Neural cell (in vitro differentiated cells): ENCODE measurements at regions not wholly inside any gene's neighbourhood (a gene's known extent, or its start where the extent isn't known, plus 50 kb on each side); places are given as distances from the start of the nearest gene placed in this dataset.

ENCODE experiments used
- H2AFZ ChIP-seq: fragments of 200-600, 300-800 bp; sonication (generic), shearing (Covaris generic); 2 replicates; pipeline ENCODE4 v1.6.0; 2014; ENCODE audit warnings: low read depth, mild to moderate bottlenecking, antibody characterized with exemption, low read length, moderate library complexity
- H3F3A ChIP-seq: fragments of 200-600 bp; shearing (Covaris generic); 2 replicates; pipeline ENCODE4 v1.6.1; 2016; ENCODE audit warnings: mild to moderate bottlenecking, moderate library complexity, mixed read lengths, antibody characterized with exemption, low read length; ENCODE audit not compliant: insufficient read depth, poor library complexity, severe bottlenecking
- H3K27ac ChIP-seq: fragments of 200-600, 300-800 bp; sonication (generic), shearing (Covaris generic); 2 replicates; pipeline ENCODE4 v1.5.1; 2014; ENCODE audit warnings: mild to moderate bottlenecking, low read length, moderate library complexity
- H3K27me3 ChIP-seq: fragments of 300-800, 200-600 bp; sonication (generic), shearing (Covaris generic); 2 replicates; pipeline ENCODE4 v1.6.0; 2014; ENCODE audit warnings: mild to moderate bottlenecking, low read depth, low read length, moderate library complexity; ENCODE audit not compliant: insufficient read depth
- H3K36me3 ChIP-seq: fragments of 300-800, 200-600 bp; sonication (generic), shearing (Covaris generic); 2 replicates; pipeline ENCODE4 v1.5.1; 2014; ENCODE audit warnings: mild to moderate bottlenecking, antibody characterized with exemption, low read length, moderate library complexity; ENCODE audit not compliant: insufficient read depth
- H3K4me2 ChIP-seq: fragments of 300-800, 200-600 bp; sonication (generic), shearing (Covaris generic); 2 replicates; pipeline ENCODE4 v1.6.0; 2014; ENCODE audit warnings: mild to moderate bottlenecking, low read length
- H3K4me3 ChIP-seq: fragments of 300-800, 200-600 bp; sonication (generic), shearing (Covaris generic); 2 replicates; pipeline ENCODE4 v1.5.1; 2014; ENCODE audit warnings: mild to moderate bottlenecking, low read length, moderate library complexity
- H3K79me2 ChIP-seq: fragments of 200-600 bp; shearing (Covaris generic); replicated peaks from 2 replicates; pipeline ENCODE4 v1.6.0; 2014; ENCODE audit warnings: mild to moderate bottlenecking, low read length, moderate library complexity; ENCODE audit not compliant: insufficient read depth
- H3K9ac ChIP-seq: fragments of 300-800, 200-600 bp; sonication (generic), shearing (Covaris generic); 2 replicates; pipeline ENCODE4 v1.6.1; 2016; ENCODE audit warnings: mild to moderate bottlenecking, low read length, mixed read lengths
- H3K9me2 ChIP-seq: fragments of 200-600 bp; shearing (Covaris generic); 2 replicates; pipeline ENCODE4 v1.6.1; 2016; ENCODE audit warnings: mild to moderate bottlenecking, low read length, mixed read lengths; ENCODE audit not compliant: insufficient read depth
- H3K9me3 ChIP-seq: fragments of 200-600, 300-800 bp; sonication (generic), shearing (Covaris generic); 2 replicates; pipeline ENCODE4 v1.6.1; 2016; ENCODE audit warnings: mild to moderate bottlenecking, mixed run types, low read length, moderate library complexity, mixed read lengths
- H4K20me1 ChIP-seq: fragments of 200-600 bp; shearing (Covaris generic); 2 replicates; pipeline ENCODE4 v1.6.1; 2016; ENCODE audit warnings: mild to moderate bottlenecking, mixed run types; ENCODE audit not compliant: insufficient read depth
- EP300 ChIP-seq: fragments of 450-650 bp; conservative IDR thresholded peaks from 2 replicates; pipeline ENCODE4 v1.6.1; 2014; ENCODE audit warnings: antibody characterized with exemption, mild to moderate bottlenecking, moderate library complexity; ENCODE audit not compliant: poor library complexity, severe bottlenecking
- EZH2 ChIP-seq: fragments of 200-600, 300-800 bp; shearing (Covaris generic), sonication (generic); IDR thresholded peaks from 2 replicates; pipeline ENCODE4 v1.6.1; 2014; ENCODE audit warnings: antibody characterized with exemption, low read length, borderline replicate concordance, mild to moderate bottlenecking; ENCODE audit not compliant: insufficient read depth, poor library complexity, severe bottlenecking
- MXI1 ChIP-seq: fragments of 450-650 bp; conservative IDR thresholded peaks from 2 replicates; pipeline ENCODE4 v1.6.1; 2014; ENCODE audit warnings: antibody characterized with exemption, mild to moderate bottlenecking; ENCODE audit not compliant: poor library complexity, severe bottlenecking
- POLR2AphosphoS5 ChIP-seq: IDR thresholded peaks from 2 replicates; pipeline ENCODE4 v1.6.1; 2012
- RAD21 ChIP-seq: fragments of 450-650 bp; conservative IDR thresholded peaks from 2 replicates; pipeline ENCODE4 v1.6.1; 2014; ENCODE audit warnings: antibody characterized with exemption, mild to moderate bottlenecking, moderate library complexity
- SMC3 ChIP-seq: fragments of 450-650 bp; conservative IDR thresholded peaks from 2 replicates; pipeline ENCODE4 v1.6.1; 2014; ENCODE audit warnings: antibody characterized with exemption, mild to moderate bottlenecking, moderate library complexity; ENCODE audit not compliant: poor library complexity
- TAF1 ChIP-seq: IDR thresholded peaks from 2 replicates; pipeline ENCODE4 v1.6.1; 2012; ENCODE audit warnings: low read depth
- TF ChIP-seq, protein P1 (sequence below): fragments of 450-650 bp; IDR thresholded peaks from 2 replicates; pipeline ENCODE4 v1.5.1; 2014; ENCODE audit warnings: antibody characterized with exemption, mild to moderate bottlenecking, moderate library complexity; ENCODE audit not compliant: poor library complexity, severe bottlenecking
- TF ChIP-seq, protein P2 (sequence below): IDR thresholded peaks from 2 replicates; pipeline ENCODE4 v1.6.1; 2012; ENCODE audit warnings: borderline replicate concordance

DNA sequence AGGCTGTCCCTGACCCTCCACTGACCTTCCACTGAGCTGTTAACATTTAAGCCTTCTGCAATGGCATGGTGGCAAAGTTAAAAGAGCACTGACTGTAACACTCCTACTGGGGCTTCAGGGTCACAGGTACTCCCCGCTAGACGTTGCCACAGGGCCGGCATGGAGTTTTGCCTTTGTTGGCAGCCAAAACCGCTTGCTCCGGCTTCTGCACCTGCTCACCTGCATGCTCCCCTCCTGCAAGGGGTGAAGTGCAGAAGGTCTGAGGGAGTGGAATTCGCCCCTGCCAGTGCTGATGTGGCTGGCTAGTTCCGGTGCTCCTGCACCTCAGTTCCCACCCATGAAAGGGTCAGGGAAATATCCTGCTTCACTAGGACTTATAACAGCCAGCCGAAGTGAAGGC lies 571.4 kb downstream of the RAPGEF2 start:
- Histone ChIP-seq H3K36me3 (no peaks in the 10 kb centered on the region), H3K4me3 (no peak overlapping the region), H3K4me2 (no peak overlapping the region), H3K9ac (no peak overlapping the region), H3K27me3 (no peaks in the 10 kb centered on the region), H3K27ac (no peak overlapping the region), H3F3A (no peaks in the 10 kb centered on the region), H3K9me3 (no peaks in the 10 kb centered on the region), H2AFZ (no peak overlapping the region), H3K79me2 (no peaks in the 10 kb centered on the region), H4K20me1 (no peaks in the 10 kb centered on the region), H3K9me2 (no peaks in the 10 kb centered on the region)
- TF ChIP-seq, protein P1, sequence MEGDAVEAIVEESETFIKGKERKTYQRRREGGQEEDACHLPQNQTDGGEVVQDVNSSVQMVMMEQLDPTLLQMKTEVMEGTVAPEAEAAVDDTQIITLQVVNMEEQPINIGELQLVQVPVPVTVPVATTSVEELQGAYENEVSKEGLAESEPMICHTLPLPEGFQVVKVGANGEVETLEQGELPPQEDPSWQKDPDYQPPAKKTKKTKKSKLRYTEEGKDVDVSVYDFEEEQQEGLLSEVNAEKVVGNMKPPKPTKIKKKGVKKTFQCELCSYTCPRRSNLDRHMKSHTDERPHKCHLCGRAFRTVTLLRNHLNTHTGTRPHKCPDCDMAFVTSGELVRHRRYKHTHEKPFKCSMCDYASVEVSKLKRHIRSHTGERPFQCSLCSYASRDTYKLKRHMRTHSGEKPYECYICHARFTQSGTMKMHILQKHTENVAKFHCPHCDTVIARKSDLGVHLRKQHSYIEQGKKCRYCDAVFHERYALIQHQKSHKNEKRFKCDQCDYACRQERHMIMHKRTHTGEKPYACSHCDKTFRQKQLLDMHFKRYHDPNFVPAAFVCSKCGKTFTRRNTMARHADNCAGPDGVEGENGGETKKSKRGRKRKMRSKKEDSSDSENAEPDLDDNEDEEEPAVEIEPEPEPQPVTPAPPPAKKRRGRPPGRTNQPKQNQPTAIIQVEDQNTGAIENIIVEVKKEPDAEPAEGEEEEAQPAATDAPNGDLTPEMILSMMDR = no peak
- TF ChIP-seq EP300 = no peak
- TF ChIP-seq, protein P2, sequence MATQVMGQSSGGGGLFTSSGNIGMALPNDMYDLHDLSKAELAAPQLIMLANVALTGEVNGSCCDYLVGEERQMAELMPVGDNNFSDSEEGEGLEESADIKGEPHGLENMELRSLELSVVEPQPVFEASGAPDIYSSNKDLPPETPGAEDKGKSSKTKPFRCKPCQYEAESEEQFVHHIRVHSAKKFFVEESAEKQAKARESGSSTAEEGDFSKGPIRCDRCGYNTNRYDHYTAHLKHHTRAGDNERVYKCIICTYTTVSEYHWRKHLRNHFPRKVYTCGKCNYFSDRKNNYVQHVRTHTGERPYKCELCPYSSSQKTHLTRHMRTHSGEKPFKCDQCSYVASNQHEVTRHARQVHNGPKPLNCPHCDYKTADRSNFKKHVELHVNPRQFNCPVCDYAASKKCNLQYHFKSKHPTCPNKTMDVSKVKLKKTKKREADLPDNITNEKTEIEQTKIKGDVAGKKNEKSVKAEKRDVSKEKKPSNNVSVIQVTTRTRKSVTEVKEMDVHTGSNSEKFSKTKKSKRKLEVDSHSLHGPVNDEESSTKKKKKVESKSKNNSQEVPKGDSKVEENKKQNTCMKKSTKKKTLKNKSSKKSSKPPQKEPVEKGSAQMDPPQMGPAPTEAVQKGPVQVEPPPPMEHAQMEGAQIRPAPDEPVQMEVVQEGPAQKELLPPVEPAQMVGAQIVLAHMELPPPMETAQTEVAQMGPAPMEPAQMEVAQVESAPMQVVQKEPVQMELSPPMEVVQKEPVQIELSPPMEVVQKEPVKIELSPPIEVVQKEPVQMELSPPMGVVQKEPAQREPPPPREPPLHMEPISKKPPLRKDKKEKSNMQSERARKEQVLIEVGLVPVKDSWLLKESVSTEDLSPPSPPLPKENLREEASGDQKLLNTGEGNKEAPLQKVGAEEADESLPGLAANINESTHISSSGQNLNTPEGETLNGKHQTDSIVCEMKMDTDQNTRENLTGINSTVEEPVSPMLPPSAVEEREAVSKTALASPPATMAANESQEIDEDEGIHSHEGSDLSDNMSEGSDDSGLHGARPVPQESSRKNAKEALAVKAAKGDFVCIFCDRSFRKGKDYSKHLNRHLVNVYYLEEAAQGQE = no peak
- TF ChIP-seq RAD21 = no peak
- TF ChIP-seq MXI1 = no peak
- TF ChIP-seq TAF1 = no peak
- TF ChIP-seq EZH2 = no peak
- no peak for TF ChIP-seq POLR2AphosphoS5
- TF ChIP-seq SMC3 = no peak

DNA sequence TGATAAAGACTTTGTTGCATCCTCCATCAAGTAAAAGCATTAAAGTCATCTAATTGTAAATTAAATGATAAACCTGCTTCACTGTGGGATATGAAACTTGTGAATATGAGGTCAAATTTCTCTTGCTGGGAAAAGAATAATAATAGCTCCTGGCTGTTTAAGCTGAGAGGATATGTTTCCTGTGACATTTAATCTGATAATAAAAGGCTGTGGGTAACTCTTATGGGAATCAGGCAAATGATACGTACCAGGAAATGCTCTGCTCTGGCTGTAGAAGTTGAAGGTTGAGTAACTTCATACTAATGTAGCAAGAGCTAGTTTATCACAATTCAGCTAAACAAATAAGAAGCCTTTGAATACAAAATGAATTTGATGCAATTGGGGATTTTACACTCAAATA lies 574.6 kb downstream of the RAPGEF2 start:
- Histone ChIP-seq H3K79me2 (no peaks in the 10 kb centered on the region), H3K9me3 (no peaks in the 10 kb centered on the region), H3K9me2 (no peaks in the 10 kb centered on the region), H3K4me3 (no peak overlapping the region), H3K9ac (no peak overlapping the region), H3F3A (no peaks in the 10 kb centered on the region), H3K36me3 (no peaks in the 10 kb centered on the region), H3K27me3 (no peaks in the 10 kb centered on the region), H3K4me2 (no peak overlapping the region), H3K27ac (no peak overlapping the region), H2AFZ (no peak overlapping the region), H4K20me1 (no peaks in the 10 kb centered on the region)
- TF ChIP-seq POLR2AphosphoS5 = no peak
- no peak for TF ChIP-seq SMC3
- TF ChIP-seq, protein P2 = no peak
- no peak for TF ChIP-seq RAD21
- TF ChIP-seq EZH2 = no peak
- no peak for TF ChIP-seq TAF1
- TF ChIP-seq MXI1 = no peak
- TF ChIP-seq, protein P1 = no peak
